ENCODE measurements at regions not wholly inside any gene's neighbourhood (a gene's known extent, or its start where the extent isn't known, plus 50 kb on each side); places are given as distances from the start of the nearest gene placed in this dataset.

DNA sequence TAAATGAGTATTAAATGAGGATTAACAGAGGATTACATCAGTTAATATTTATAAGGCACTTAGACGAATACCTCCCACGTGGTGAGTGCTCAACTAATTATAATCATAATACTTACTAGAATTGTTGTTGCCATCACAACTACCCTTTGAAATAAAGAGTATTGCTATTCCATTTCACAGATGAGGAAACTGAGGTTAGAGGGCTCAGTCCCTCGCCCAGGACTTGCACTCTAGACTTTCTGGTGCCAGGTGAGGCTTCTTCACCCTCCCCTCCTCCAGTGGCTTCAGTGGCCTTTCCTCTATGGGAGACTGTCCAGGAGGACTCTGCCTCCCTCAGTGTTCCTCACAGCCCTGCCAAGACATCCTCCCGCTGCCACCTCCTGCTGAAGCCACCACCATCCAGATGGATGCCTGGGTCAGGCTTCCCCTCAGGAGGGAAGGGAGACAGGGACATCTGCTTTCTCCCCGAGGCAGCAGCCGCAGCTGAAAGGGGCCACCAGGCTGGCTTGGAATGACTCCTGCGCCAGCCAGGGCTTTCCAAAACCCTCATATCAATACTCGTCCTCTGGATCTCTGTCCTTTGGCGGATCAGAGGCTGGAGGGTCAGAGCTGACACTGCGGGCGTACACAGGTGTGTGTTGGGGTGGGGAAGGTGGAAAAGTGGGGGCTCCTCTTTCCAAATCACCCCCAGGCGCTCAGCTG lies 580.1 kb downstream of the BUD13 start:
- TF ChIP-seq EZH2 (IDR thresholded peaks at IDR 0.05; ENCODE audit: insufficient read depth, poor library complexity, severe bottlenecking): no peak
- TF ChIP-seq EZH2phosphoT487 (IDR thresholded peaks at IDR 0.05; ENCODE audit: insufficient read depth, low read depth): no peak

Data from GM23248 (cell line).